VCaP (cell line): ENCODE measurements at regions not wholly inside any gene's neighbourhood (a gene's known extent, or its start where the extent isn't known, plus 50 kb on each side); places are given as distances from the start of the nearest gene placed in this dataset.

Experiments used
- H3K27ac ChIP-seq: fragments of 450-650 bp; 2 replicates; pipeline ENCODE4 v1.5.1; 2017
- TF ChIP-seq, protein P1 (sequence below): fragments of 450-650 bp; conservative IDR thresholded peaks from 2 replicates; pipeline ENCODE4 v1.5.1; 2017; ENCODE audit warnings: mild to moderate bottlenecking, moderate library complexity

DNA sequence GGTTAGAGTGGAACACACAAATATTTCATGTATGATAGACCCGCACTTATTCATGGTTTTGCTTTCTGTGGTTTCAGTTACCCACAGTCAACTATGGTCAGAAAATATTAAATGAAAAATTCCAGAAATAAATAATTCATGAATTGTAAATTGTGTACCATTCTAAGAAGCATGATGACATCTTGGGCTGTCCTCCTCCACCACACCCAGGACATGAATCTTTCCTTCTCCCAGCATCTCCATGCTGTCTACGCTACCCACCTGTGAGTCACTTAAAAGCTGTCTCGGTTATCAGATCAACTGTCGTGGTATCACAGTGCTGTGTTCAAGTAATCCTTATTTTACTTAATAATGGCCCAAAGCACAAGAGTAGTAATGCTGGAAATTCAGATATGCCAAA is 419.6 kb upstream of the NRP1 start:
- no peak overlapping the region for H3K27ac ChIP-seq
- TF ChIP-seq, protein P1, sequence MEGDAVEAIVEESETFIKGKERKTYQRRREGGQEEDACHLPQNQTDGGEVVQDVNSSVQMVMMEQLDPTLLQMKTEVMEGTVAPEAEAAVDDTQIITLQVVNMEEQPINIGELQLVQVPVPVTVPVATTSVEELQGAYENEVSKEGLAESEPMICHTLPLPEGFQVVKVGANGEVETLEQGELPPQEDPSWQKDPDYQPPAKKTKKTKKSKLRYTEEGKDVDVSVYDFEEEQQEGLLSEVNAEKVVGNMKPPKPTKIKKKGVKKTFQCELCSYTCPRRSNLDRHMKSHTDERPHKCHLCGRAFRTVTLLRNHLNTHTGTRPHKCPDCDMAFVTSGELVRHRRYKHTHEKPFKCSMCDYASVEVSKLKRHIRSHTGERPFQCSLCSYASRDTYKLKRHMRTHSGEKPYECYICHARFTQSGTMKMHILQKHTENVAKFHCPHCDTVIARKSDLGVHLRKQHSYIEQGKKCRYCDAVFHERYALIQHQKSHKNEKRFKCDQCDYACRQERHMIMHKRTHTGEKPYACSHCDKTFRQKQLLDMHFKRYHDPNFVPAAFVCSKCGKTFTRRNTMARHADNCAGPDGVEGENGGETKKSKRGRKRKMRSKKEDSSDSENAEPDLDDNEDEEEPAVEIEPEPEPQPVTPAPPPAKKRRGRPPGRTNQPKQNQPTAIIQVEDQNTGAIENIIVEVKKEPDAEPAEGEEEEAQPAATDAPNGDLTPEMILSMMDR: no peak

DNA sequence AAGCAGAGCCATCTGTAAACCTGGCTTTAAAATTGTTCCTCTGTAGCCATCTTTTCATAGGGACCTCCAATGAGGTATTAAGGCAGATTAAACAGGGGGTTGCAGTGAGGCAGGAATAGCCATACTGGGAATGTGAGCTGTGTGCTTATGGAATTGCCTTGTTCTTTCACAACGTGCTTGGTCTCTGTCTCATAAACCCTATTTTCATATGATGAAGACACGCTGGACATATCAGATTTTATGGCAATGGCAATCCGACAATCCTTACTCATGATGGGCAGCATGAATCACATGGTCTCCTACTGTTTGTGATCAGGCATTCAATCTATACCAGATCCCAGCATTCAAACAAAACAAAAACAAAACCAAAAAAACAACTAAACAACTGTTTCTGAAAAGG is 418.9 kb upstream of the NRP1 start:
- TF ChIP-seq, protein P1: no peak

DNA sequence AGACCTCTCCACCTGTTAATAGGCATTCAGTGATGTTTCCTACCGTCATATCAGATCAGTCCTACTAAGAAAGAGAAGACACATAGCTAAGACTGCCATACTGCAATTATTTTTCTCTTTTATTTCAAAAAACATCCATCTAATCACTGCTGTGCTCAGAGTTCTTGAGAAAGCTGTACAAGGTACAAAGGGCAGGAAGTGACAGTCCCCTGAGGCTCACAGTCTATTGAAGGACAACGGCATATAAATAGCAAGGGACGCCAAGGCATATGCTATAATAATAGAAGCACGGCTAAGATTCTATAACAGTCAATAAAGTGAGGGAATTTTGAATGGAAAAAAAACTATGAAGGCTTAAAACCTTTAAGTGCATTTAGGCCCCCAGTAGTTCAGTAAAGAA is 415.3 kb upstream of the NRP1 start:
- TF ChIP-seq, protein P1: no peak
- H3K27ac ChIP-seq: no peak overlapping the region

More for the DNA sequence above, 418.9 kb upstream of the NRP1 start:
- H3K27ac ChIP-seq: no peak overlapping the region

DNA sequence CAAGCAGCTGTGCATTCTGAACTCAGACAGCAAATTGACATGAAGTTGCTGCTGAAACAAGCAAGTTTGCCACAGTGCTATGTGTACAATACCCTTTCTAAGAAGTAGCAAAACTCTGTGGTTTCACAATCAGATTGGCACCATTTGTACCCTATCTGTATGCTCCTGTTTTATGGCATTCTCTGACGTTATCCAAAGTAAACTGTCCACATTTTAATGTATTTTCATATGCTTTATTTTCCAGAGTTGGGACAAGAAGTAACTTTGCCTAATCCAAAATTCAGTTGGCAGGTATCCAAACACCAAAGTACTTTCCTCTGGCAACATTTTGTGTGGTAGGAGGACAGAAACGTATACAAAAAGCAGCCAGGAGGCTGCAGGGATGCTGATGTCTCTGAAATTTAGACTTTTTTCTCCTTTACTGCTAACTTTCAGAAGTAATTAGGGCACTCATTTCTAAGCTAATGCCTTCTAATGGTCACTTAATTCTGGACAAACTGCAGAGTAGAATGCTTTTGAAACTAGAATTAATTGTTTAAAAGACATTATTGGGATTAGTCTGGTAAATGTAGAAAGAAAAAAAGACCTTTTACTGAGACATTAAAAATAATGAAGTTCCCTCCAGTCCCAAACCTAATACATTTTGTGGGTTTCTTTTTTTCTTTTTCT is 414.7 kb upstream of the NRP1 start:
- peak overlapping the region; percentile 32; the same call in 1 of the 2 replicates for H3K27ac ChIP-seq
- TF ChIP-seq, protein P1: no peak

DNA sequence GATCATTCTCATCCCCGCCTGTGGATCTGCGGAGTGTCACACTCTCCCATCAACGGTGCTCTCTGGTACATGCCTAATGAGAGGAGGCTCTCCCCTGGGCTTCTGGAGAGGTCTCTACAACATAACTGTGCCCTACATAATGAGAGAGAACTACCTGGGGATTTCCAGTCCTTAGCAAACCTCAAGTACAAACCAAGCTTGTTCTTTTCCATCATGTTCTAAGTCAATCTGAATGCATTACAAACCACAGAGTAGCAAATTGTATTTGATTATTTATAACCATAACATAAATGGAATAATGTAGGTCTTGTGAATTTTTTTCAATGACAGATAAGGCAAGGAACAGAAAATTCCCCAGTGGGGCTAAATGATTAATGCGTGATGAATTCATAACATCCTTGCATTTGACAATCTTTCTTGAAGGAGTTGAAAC is 412.4 kb upstream of the NRP1 start:
- H3K27ac ChIP-seq: no peak overlapping the region

DNA sequence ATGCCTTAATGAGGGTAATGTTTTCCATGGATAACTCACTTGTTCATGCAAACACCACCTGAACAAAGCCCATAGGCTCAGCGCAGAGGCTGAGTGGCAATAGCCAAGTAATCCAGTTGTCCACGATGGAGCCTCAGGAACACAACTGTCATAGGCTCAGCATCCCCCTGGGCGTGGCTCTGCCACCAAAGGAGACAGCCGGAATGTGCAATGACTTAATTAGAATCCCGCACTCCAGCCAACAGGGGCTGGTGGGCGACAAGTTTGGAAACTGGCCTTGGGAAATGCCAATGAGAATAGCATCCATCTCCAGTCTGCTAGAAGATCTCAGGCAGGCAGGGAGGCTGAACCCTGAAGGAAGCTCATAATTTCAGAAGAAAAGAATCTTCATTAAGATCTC is 411.7 kb upstream of the NRP1 start:
- TF ChIP-seq, protein P1: no peak

More for the DNA sequence above, 412.4 kb upstream of the NRP1 start:
- TF ChIP-seq, protein P1: no peak

DNA sequence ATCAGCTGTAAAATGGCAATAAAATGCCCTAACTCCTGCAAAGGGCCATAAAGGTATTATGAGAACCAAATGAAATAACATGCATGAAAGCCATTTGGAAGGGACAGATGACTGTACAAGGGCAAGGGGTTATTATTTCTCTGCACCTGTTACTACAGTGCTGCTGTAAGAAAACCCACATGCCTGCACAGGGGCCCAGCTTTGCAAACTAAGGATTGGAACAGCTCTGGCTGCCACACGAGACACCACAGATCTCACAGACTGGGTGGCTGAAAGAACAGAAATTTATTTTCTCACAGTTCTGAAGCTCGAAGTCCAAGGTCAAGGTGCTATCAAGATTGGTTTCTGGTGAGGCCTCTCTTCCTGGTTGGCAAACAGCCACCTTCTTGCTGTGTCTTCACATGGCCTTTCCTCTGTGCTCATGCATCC is 409.0 kb upstream of the NRP1 start:
- no peak overlapping the region for H3K27ac ChIP-seq
- TF ChIP-seq, protein P1: no peak

More for the DNA sequence above, 411.7 kb upstream of the NRP1 start:
- no peak overlapping the region for H3K27ac ChIP-seq
